ENCODE measurements at regions not wholly inside any gene's neighbourhood (a gene's known extent, or its start where the extent isn't known, plus 50 kb on each side); places are given as distances from the start of the nearest gene placed in this dataset.

DNA sequence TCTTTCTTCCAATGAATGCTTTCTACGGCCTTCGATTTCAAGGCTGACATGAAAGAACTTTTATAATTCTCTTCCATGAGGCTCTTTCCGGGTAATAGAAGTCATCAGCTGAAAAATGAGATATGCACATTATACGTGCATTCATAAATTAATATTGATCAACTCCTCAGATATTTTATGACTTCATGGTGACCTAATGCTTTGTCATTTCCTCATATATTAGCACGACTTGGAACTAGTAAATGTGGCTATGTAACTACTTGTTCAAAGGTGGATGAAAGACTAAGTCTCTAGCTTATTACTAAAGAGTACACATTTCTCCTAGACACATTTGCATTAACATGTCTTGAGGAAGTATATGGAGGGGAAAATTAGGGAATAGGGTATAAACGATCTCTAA lies 168.8 kb downstream of the HDGFL1 start:
- Histone ChIP-seq H3K4me3 (ENCODE audit: low read depth, low read length, poor library complexity, severe bottlenecking) (no peak overlapping the region), H3K27ac (ENCODE audit: low read depth, low read length, poor library complexity, severe bottlenecking) (no peak overlapping the region), H3K79me2 (ENCODE audit: insufficient read depth, low read length) (no peaks in the 10 kb centered on the region), H3K9ac (ENCODE audit: low read length) (no peak overlapping the region), H3K27me3 (ENCODE audit: insufficient read depth, low read length) (no peaks in the 10 kb centered on the region), H3K36me3 (ENCODE audit: insufficient read depth, low read length) (no peaks in the 10 kb centered on the region), H4K20me1 (ENCODE audit: insufficient read depth, low read length) (no peaks in the 10 kb centered on the region), H3K9me3 (ENCODE audit: low read length) (peaks cover 3% of the 10 kb centered on the region; the same call in 1 of the 2 replicates), H3K4me2 (ENCODE audit: low read length) (no peak overlapping the region), H3F3A (ENCODE audit: insufficient read depth, low read length) (no peaks in the 10 kb centered on the region), H3K9me2 (ENCODE audit: low read depth, low read length) (no peaks in the 10 kb centered on the region), H2AFZ (ENCODE audit: low read length) (no peak overlapping the region), H3K4me1 (ENCODE audit: insufficient read depth, low read length, severe bottlenecking) (peaks cover 9% of the 10 kb centered on the region)
- TF ChIP-seq, protein P1, sequence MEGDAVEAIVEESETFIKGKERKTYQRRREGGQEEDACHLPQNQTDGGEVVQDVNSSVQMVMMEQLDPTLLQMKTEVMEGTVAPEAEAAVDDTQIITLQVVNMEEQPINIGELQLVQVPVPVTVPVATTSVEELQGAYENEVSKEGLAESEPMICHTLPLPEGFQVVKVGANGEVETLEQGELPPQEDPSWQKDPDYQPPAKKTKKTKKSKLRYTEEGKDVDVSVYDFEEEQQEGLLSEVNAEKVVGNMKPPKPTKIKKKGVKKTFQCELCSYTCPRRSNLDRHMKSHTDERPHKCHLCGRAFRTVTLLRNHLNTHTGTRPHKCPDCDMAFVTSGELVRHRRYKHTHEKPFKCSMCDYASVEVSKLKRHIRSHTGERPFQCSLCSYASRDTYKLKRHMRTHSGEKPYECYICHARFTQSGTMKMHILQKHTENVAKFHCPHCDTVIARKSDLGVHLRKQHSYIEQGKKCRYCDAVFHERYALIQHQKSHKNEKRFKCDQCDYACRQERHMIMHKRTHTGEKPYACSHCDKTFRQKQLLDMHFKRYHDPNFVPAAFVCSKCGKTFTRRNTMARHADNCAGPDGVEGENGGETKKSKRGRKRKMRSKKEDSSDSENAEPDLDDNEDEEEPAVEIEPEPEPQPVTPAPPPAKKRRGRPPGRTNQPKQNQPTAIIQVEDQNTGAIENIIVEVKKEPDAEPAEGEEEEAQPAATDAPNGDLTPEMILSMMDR (IDR thresholded peaks at IDR 0.05; ENCODE audit: low read length): no peak
- no peak for TF ChIP-seq EZH2 (IDR thresholded peaks at IDR 0.05; ENCODE audit: borderline replicate concordance, low read length)

DNA sequence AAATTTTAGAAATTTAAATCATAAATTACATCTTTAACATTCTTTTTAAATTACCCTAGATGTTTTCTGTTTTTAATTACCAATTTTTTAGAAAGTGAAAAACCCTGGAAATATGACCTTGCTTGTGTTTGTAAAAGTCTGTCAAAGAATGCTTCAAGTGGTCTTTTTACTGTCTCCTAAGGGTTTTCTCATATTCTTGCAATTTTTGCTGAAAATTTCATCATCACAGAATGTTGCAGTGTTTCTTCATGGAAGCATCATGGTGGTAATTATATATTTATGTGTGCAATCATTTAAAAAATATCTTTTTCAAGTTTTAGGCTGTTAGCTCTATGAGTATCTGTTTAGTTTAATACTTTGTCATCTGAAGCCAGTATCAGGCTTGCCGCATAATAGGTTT lies 178.2 kb downstream of the HDGFL1 start:
- H3K9me3 ChIP-seq (ENCODE audit: low read length): no peaks in the 10 kb centered on the region
- H2AFZ ChIP-seq (ENCODE audit: low read length): no peak overlapping the region
- no peaks in the 10 kb centered on the region for H3K36me3 ChIP-seq (ENCODE audit: insufficient read depth, low read length)
- no peaks in the 10 kb centered on the region for H3K27me3 ChIP-seq (ENCODE audit: insufficient read depth, low read length)
- H3F3A ChIP-seq (ENCODE audit: insufficient read depth, low read length): no peaks in the 10 kb centered on the region
- no peaks in the 10 kb centered on the region for H3K9me2 ChIP-seq (ENCODE audit: low read depth, low read length)
- no peaks in the 10 kb centered on the region for H3K79me2 ChIP-seq (ENCODE audit: insufficient read depth, low read length)
- no peaks in the 10 kb centered on the region for H4K20me1 ChIP-seq (ENCODE audit: insufficient read depth, low read length)
- H3K9ac ChIP-seq (ENCODE audit: low read length): no peak overlapping the region
- H3K4me2 ChIP-seq (ENCODE audit: low read length): no peak overlapping the region
- H3K27ac ChIP-seq (ENCODE audit: low read depth, low read length, poor library complexity, severe bottlenecking): no peak overlapping the region
- no peak overlapping the region for H3K4me3 ChIP-seq (ENCODE audit: low read depth, low read length, poor library complexity, severe bottlenecking)
- TF ChIP-seq EZH2 (IDR thresholded peaks at IDR 0.05; ENCODE audit: borderline replicate concordance, low read length): no peak
- TF ChIP-seq, protein P1 (IDR thresholded peaks at IDR 0.05; ENCODE audit: low read length): no peak
- H3K4me1 ChIP-seq (ENCODE audit: insufficient read depth, low read length, severe bottlenecking): no peaks in the 10 kb centered on the region

DNA sequence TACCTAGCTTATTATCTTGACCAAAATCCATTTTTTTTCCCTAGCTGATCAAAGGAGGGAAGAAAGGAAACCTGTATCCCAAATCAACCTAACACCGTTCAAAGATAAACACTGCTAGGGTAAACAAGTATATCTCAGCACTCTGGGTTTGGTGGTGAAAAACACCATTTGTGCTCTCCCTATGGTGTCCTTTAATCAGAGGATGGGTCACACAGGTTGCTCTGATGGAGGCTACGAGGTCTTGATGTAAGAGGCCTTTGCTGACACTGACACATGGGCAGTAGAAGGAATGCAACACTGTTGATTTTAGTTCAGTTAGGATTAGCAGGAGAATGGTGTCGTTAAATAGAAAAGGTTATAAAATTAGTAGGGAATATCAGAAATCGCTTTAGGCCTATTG lies 179.3 kb downstream of the HDGFL1 start:
- no peaks in the 10 kb centered on the region for H3F3A ChIP-seq (ENCODE audit: insufficient read depth, low read length)
- no peak overlapping the region for H3K9ac ChIP-seq (ENCODE audit: low read length)
- H3K4me3 ChIP-seq (ENCODE audit: low read depth, low read length, poor library complexity, severe bottlenecking): no peak overlapping the region
- no peak overlapping the region for H3K27ac ChIP-seq (ENCODE audit: low read depth, low read length, poor library complexity, severe bottlenecking)
- no peaks in the 10 kb centered on the region for H3K27me3 ChIP-seq (ENCODE audit: insufficient read depth, low read length)
- H4K20me1 ChIP-seq (ENCODE audit: insufficient read depth, low read length): no peaks in the 10 kb centered on the region
- H3K4me2 ChIP-seq (ENCODE audit: low read length): no peak overlapping the region
- no peaks in the 10 kb centered on the region for H3K79me2 ChIP-seq (ENCODE audit: insufficient read depth, low read length)
- no peaks in the 10 kb centered on the region for H3K4me1 ChIP-seq (ENCODE audit: insufficient read depth, low read length, severe bottlenecking)
- no peak for TF ChIP-seq EZH2 (IDR thresholded peaks at IDR 0.05; ENCODE audit: borderline replicate concordance, low read length)
- TF ChIP-seq, protein P1 (IDR thresholded peaks at IDR 0.05; ENCODE audit: low read length): no peak
- H3K9me2 ChIP-seq (ENCODE audit: low read depth, low read length): no peaks in the 10 kb centered on the region
- no peaks in the 10 kb centered on the region for H3K9me3 ChIP-seq (ENCODE audit: low read length)
- H2AFZ ChIP-seq (ENCODE audit: low read length): no peak overlapping the region
- H3K36me3 ChIP-seq (ENCODE audit: insufficient read depth, low read length): no peaks in the 10 kb centered on the region

Measured in OCI-LY1 (cell line).